ENCODE measurements at regions not wholly inside any gene's neighbourhood (a gene's known extent, or its start where the extent isn't known, plus 50 kb on each side); places are given as distances from the start of the nearest gene placed in this dataset.

- intact Hi-C loops (cut with micrococcal nuclease), result no loop called here
Observed at GRCh38 chr13:21757763-21758162, 86.9 kb downstream of the FGF9 start.

DNA sequence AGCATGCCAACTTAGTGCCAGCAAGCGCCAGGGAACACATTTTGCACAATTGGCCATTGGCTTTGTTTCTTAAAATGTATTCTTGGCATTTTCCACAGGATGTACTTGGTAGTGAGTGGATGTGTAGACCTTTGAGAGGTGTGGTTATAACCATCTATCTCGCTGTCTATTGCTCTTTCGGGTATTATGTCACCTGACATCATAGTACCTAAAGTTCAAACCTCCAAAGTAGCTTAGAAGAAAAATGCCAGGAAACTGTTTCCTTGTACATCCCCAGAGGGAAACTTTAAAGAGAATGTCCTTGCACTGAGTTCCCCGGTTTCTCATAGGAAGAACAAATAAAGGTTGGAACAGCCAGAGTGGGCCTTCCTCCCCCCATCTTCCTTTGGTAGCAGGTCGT lies 87.6 kb downstream of the FGF9 start:
- intact Hi-C loops (cut with micrococcal nuclease), result no loop called here

- intact Hi-C loops (cut with micrococcal nuclease), result no loop called here
Observed at GRCh38 chr13:21759463-21759862, 88.6 kb downstream of the FGF9 start.

DNA sequence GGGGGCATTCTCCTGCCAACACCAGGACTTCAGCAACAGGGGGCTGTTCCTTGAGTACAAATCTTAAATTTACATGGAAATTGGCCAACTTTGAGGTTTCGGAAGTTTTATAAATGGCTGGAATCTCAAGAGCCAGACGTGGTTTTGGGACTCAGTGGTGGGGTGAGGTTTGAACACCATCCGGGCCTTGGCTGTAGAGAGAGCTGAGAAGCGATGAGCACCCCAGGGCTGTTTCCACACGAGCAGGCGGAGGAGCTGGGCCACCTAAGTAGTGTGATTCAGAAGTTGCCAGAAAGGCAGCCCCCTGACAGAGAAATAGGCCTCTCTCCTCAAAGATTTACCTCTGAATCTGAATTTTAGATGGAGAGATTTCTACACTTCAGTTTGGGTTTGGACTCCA lies 89.0 kb downstream of the FGF9 start:
- intact Hi-C loops (cut with micrococcal nuclease), result no loop called here

DNA sequence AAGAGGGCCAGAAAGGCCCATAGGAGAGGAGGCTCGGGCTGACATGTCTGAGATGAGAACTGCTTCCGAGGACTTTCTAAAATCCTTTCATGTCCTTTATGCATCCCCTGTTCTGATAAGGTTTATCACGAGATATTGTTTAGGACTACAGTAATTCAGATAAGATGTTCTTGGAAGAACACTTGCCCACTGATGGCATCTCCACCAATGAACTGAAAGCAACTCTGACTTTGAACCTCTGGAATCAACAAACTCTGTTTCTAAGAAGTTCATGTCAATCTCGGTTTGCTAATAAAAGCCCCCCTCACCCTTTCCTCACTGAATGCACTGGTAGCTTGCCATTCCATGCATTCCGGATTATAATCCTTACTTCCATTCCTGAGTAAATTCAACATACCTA lies 90.9 kb downstream of the FGF9 start:
- intact Hi-C loops (cut with micrococcal nuclease), result no loop called here

DNA sequence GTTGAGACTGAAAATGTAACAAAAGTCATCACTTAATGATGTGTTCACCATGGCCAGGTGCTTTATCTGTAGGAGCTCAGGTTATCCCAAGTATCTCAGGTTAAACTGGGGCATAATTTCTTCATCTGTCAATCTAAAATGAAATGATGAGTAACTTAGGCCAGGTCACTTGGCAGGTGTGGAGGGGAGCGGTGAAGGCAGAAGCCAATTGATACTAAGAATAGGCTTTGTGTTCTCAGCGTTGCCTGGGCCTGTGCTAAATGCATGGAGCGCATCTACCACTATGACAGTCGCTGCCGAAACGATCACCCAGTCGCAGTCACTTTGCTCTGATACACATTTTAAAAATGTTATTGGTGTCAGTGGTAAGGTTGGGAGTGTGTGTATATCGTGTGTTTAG lies 91.6 kb downstream of the FGF9 start:
- intact Hi-C loops (cut with micrococcal nuclease), result no loop called here

GRCh38 chr13:21767032-21767431 lies 96.2 kb downstream of the FGF9 start:
- intact Hi-C loops (cut with micrococcal nuclease), result loop anchor here (5.0 kb wide), 1 partner anchor 130 kb away; no protein-coding TSS in a partner anchor

DNA sequence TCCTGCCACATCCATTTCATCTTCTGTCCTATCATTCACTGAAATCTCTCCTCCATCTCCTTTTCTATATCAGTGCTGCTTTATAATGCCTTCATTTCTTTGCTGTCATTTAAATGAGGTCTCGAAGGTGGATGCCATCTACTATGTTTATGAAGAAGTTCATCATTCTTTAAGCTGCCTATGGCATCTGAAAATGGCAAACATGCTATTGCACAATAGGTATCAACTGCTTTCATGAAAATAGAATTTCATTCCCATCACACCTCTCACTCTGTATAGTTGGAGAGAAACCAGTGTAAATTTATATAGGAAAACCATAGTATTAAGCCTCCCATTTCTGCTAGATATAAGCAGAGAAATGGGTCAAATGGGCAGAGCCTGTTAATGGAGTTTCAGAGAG lies 100.2 kb downstream of the FGF9 start:
- intact Hi-C loops (cut with micrococcal nuclease), result no loop called here

DNA sequence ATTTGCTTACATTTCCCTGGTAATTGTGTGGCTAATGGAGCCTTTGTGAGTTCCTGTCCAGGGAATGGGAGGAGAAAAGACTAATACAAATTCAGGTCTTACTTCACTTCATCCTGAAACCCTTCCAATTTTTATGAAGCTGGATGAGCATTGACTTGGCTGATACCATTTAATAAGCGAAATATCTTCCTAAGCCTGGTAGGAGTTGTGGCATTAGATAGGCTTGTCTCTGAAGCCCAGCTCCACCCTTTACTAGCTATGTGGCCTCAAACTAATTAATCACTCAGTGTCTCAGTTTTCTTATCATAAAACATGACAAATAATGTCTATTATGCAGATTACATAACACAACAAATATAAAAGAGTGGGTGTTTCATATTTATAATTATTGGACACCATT lies 106.3 kb downstream of the FGF9 start:
- intact Hi-C loops (cut with micrococcal nuclease), result no loop called here

- intact Hi-C loops (cut with micrococcal nuclease), result no loop called here
Observed at GRCh38 chr13:21777813-21778212, 106.9 kb downstream of the FGF9 start.

DNA sequence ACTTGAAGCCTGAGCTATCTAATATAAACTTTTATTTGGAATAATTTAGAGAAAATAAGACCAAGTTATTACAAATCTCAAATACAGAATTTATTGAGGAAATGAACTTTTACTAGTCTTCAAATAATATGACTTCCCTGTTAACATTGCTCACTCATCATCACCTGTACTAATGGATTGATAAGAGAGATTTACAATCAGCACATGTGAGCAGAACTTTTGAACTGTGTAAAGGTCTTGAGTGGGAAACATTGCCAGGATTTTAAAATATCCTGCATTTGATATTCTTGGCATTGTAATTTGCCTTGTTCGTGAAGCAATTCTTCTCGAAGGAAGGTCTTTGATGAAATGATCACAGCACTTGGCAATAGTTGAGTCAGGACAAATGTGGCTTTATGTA lies 111.9 kb downstream of the FGF9 start:
- intact Hi-C loops (cut with micrococcal nuclease), result no loop called here

- intact Hi-C loops (cut with micrococcal nuclease), result no loop called here
Observed at GRCh38 chr13:21785990-21786389, 115.1 kb downstream of the FGF9 start.

GRCh38 chr13:21796066-21796465 lies 125.2 kb downstream of the FGF9 start:
- intact Hi-C loops (cut with micrococcal nuclease), result no loop called here

DNA sequence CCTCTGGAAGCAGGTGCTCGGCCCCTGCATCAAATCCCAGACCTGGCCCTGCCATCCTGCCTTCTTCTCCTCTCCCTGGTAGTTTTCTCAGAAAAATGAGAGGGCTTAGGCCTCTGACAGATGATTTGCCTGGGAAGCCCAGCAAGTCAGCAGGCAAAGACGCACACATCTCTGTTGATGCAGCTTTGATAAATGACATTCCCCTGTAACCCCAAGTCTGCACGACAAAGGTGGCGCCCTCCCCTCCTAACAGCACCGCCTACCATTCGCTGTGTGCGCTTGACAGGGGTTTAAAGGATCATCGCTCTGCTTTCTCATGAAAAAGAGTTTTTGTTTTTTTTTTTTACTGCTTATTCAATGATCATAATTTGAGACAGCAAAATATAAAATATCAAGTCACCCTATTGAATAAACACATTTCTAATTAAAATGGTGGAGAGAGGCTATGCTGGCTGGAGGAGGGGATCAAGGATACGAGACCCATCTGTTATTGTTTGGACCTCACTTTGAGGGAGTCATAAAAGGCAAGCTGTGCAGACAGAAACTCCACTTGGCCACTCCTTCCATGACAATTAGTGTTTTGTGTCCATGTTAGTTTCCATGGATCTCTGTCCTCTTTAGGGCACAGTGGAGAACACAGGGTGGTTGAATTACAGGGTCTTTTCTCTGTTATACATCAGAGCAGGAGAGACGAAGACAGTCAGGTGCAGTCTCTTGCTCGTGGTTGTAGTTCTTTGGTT lies 126.1 kb downstream of the FGF9 start:
- intact Hi-C loops (cut with micrococcal nuclease), result no loop called here

DNA sequence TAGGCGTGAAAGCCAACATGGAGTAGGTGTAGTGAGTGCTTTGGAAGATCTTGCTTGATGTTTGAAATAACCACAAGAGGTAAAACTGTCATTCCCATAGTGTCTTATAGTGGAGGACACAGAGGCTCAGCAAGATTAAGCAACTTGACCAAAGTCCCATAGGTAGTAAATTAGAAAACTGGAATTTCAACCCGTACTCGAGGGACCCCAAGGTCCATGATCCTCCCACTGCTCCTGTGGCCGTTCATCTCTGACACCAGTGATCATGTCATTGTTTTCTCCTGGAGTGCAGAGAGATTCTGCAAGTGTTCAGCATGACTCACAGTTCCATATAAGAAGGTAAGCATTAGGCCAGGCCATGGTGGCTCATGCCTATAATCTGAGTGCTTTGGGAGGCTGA lies 126.9 kb downstream of the FGF9 start:
- intact Hi-C loops (cut with micrococcal nuclease), result no loop called here

- intact Hi-C loops (cut with micrococcal nuclease), result no loop called here
Observed at GRCh38 chr13:21798181-21798580, 127.3 kb downstream of the FGF9 start.

GRCh38 chr13:21799671-21800070 lies 128.8 kb downstream of the FGF9 start:
- intact Hi-C loops (cut with micrococcal nuclease), result no loop called here

- intact Hi-C loops (cut with micrococcal nuclease), result no loop called here
Observed at GRCh38 chr13:21800837-21801616, 130.2 kb downstream of the FGF9 start.

GRCh38 chr13:21805733-21806132 lies 134.9 kb downstream of the FGF9 start:
- intact Hi-C loops (cut with micrococcal nuclease), result no loop called here

DNA sequence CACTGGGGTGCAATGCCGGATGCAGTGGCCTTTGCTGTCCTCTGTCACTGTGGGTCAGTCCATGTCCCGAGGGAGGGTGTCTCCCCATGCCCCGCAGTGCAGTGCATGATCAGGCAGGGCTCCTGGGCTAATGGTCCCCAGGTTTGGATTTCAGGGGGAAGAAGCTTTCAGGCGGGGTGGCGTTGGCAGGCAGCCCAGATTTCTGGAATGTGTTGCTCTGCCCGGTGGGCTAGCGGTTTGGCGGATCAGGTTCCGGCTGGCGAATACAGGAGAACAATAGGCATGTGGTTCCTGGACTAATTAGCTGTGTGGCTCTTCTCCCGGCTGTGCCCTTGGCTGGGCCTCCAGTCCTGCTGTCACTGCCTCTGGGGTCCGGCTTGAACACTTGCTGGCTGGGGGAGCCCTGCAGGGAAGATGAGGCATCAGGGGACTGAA lies 141.3 kb downstream of the FGF9 start:
- intact Hi-C loops (cut with micrococcal nuclease), result no loop called here

GRCh38 chr13:21813110-21813509 lies 142.2 kb downstream of the FGF9 start:
- intact Hi-C loops (cut with micrococcal nuclease), result no loop called here

DNA sequence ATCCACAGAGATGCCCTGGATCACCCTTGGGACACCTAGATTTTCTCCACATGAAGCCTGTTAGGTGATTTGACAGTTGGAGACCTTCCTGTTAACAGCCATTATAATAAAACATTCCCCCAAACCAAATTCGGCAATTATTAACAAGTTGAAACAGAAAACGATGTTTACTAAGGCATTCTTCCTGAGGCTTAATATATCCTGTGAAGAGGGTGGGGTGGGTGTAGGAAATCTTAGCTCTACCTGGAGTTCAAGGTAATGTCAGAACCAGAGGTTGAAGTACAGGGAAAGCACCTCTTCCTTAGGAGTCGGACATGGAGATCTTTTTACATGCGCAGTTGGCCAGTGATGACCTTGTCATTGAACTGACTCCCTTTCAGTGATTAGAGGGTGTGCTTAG lies 143.0 kb downstream of the FGF9 start:
- intact Hi-C loops (cut with micrococcal nuclease), result no loop called here

- intact Hi-C loops (cut with micrococcal nuclease), result no loop called here
Observed at GRCh38 chr13:21814604-21815003, 143.7 kb downstream of the FGF9 start.
